Nephron (organoid): ENCODE measurements at regions not wholly inside any gene's neighbourhood (a gene's known extent, or its start where the extent isn't known, plus 50 kb on each side); places are given as distances from the start of the nearest gene placed in this dataset.
A peak's percentile ranks its signal among the peaks of the same experiment; 100 is the strongest.

ENCODE experiments used
- H3K27ac Mint-ChIP-seq, 3 experiments: 2 replicates each; pipeline ENCODE4 v1.8.0; 2020; ENCODE audit warnings: mixed read lengths in 3 of 3, mild to moderate bottlenecking in 2 of 3, moderate library complexity in 1 of 3
- H3K27me3 Mint-ChIP-seq: 2 replicates; pipeline ENCODE4 v1.8.0; 2021; ENCODE audit warnings: low read depth, mild to moderate bottlenecking, moderate library complexity, mixed read lengths
- H3K36me3 Mint-ChIP-seq: 2 replicates; pipeline ENCODE4 v1.8.0; 2020; ENCODE audit warnings: low read depth, mixed read lengths
- H3K4me1 Mint-ChIP-seq: 2 replicates; pipeline ENCODE4 v1.8.0; 2020; ENCODE audit warnings: mixed read lengths
- H3K4me3 Mint-ChIP-seq, 3 experiments: 2 replicates each; pipeline ENCODE4 v1.8.0; 2020; ENCODE audit warnings: mild to moderate bottlenecking in 3 of 3, mixed read lengths in 3 of 3, moderate library complexity in 2 of 3
- H3K9me3 Mint-ChIP-seq: 2 replicates; pipeline ENCODE4 v1.8.0; 2020; ENCODE audit warnings: mixed read lengths
- TF ChIP-seq, protein P1 (sequence below), 3 experiments: fragments of 200-600 bp; sonication (generic); IDR thresholded peaks; one replicate each; pipeline ENCODE4 v1.5.0; 2021; ENCODE audit warnings: antibody characterized with exemption in 3 of 3; ENCODE audit not compliant: unreplicated experiment in 3 of 3

DNA sequence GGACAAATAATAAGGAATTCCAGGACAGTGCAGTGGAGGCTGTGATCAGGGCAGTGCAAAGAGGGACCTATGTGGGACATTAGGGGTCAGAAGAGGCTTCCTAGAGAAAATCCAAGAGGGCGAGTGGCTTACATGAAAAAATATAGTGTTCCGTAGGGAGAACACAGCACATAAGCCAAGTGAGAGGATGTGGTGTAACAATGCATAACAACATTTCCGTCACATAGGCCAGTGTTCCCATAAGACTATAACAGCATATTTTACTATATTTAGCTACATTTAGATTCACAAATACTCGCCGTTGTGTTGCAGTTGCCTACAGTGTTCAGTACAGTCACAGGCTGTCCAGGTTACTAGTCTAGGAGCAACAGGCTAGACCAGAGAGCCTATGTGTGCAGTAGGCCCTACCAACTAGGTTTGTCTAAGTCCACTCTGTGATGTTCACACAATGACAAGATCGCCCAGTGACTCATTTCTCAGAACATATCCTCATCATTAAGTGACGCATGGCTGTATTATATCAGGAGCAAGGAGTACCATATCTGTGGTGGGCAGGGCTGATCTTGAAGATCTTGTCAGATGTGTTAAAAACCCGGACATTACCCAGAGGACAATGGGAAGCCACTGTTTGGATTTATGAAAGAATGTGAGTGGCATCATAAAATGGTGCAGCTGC is 74.0 kb upstream of the TBL1X start:
- H3K4me1 Mint-ChIP-seq, result no peaks in the 10 kb centered on the region
- TF ChIP-seq, protein P1, sequence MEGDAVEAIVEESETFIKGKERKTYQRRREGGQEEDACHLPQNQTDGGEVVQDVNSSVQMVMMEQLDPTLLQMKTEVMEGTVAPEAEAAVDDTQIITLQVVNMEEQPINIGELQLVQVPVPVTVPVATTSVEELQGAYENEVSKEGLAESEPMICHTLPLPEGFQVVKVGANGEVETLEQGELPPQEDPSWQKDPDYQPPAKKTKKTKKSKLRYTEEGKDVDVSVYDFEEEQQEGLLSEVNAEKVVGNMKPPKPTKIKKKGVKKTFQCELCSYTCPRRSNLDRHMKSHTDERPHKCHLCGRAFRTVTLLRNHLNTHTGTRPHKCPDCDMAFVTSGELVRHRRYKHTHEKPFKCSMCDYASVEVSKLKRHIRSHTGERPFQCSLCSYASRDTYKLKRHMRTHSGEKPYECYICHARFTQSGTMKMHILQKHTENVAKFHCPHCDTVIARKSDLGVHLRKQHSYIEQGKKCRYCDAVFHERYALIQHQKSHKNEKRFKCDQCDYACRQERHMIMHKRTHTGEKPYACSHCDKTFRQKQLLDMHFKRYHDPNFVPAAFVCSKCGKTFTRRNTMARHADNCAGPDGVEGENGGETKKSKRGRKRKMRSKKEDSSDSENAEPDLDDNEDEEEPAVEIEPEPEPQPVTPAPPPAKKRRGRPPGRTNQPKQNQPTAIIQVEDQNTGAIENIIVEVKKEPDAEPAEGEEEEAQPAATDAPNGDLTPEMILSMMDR (IDR thresholded peaks at IDR 0.05; ENCODE audit: unreplicated experiment in 3 of 3), result no peak
- H3K36me3 Mint-ChIP-seq, result no peaks in the 10 kb centered on the region
- H3K9me3 Mint-ChIP-seq, result peaks cover 8% of the 10 kb centered on the region
- peaks cover 5% of the 10 kb centered on the region for H3K27me3 Mint-ChIP-seq
- no peak overlapping the region for H3K27ac Mint-ChIP-seq
- no peak overlapping the region for H3K4me3 Mint-ChIP-seq

DNA sequence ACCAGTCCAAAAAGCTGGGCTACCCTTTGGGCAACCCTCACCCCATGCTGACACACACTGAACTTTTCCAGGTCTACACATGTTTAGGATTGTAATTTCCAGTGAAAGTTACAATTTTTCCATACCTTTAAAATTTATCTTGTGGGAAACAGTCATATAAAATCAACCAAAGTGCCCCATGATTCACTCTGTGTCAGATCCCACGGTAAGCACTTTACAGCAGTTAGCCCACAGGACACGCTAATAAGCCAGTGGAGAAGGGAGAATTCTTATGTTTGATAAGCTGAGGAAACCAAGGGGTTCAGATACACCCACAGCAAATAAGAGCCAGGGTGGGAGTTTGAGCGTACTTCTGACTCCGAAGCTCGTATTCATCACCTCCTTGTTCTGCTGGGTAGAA is 72.4 kb upstream of the TBL1X start:
- no peak overlapping the region for H3K4me3 Mint-ChIP-seq

DNA sequence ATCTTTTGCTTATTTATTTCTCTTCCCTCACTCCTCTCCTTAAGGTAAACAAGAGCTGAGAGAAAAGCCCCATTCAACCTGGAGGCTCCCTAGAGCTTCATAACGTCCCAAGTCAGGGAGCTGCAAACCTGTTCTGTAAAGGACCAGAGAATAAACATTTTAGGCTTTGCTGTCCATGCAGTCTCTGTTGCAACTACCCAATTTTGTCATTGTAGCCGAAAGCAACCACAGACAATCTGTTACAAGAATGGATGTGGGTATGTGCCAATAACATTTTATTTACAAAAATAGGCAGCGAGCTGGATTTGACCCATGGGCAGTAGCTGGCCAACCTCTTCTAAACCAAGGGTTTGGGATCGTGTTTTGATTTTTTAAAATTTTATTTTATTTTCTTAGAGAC is 71.3 kb upstream of the TBL1X start:
- H3K36me3 Mint-ChIP-seq, result no peaks in the 10 kb centered on the region
- peaks cover 6% of the 10 kb centered on the region for H3K4me1 Mint-ChIP-seq

More for the DNA sequence above, 72.4 kb upstream of the TBL1X start:
- Mint-ChIP-seq H3K27me3 (peaks cover 5% of the 10 kb centered on the region), H3K9me3 (peaks cover 6% of the 10 kb centered on the region), H3K27ac (no peak overlapping the region), H3K4me1 (peaks cover 6% of the 10 kb centered on the region), H3K36me3 (no peaks in the 10 kb centered on the region)
- TF ChIP-seq, protein P1 (IDR thresholded peaks at IDR 0.05; ENCODE audit: unreplicated experiment in 3 of 3), result no peak

DNA sequence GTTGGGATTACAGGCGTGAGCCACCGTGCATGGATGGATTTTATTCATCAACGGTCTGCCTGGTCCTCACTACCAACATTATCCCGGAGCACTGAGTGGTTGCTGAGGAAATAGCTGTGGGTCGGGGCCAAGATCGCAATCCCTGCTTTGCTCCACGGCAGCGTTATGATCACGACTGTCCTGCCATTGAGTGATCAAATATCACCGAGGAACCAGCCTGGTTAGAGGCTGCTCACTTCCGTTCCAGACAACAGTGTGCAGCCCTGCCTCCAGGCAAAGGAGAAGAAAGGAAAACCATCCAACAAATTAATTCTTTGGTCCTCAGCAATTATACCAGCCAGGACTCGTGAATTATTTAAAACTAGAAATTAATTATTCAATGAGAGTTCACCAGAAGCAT is 70.6 kb upstream of the TBL1X start:
- Mint-ChIP-seq H3K27me3 (peaks cover 5% of the 10 kb centered on the region), H3K4me1 (peaks cover 6% of the 10 kb centered on the region), H3K4me3 (no peak overlapping the region), H3K9me3 (peaks cover 2% of the 10 kb centered on the region), H3K27ac (no peak overlapping the region), H3K36me3 (no peaks in the 10 kb centered on the region)
- TF ChIP-seq, protein P1 (IDR thresholded peaks at IDR 0.05; ENCODE audit: unreplicated experiment in 3 of 3), result no peak

More for the DNA sequence above, 71.3 kb upstream of the TBL1X start:
- peaks cover 5% of the 10 kb centered on the region for H3K27me3 Mint-ChIP-seq
- TF ChIP-seq, protein P1 (IDR thresholded peaks at IDR 0.05; ENCODE audit: unreplicated experiment in 3 of 3), result no peak
- peaks cover 2% of the 10 kb centered on the region for H3K9me3 Mint-ChIP-seq
- no peak overlapping the region for H3K4me3 Mint-ChIP-seq
- no peak overlapping the region for H3K27ac Mint-ChIP-seq

DNA sequence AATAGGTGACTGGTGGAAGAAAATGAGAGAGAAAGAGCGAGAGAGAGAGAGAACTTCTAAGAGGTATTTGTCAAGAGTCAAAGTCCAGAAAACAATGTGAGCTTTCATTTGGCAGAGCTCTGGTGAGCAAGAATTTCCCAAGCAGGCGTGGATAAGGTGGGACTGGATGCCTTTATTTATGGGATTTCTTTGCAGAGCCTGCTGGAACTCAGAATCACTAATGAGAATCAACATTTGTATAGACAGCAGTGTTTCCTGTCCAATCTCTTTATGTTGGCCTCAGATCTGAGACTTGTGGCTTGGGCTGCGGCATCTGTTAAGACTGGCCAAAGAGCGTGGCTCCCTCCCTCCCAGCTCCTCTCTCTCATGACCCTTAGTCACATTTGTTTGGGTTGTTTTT is 67.9 kb upstream of the TBL1X start:
- Mint-ChIP-seq H3K27ac (peak overlapping the region; percentile 37 to 61 (median 48)), H3K4me1 (peaks cover 6% of the 10 kb centered on the region), H3K36me3 (no peaks in the 10 kb centered on the region), H3K4me3 (no peak overlapping the region), H3K9me3 (no peaks in the 10 kb centered on the region), H3K27me3 (peaks cover 5% of the 10 kb centered on the region)
- TF ChIP-seq, protein P1 (IDR thresholded peaks at IDR 0.05; ENCODE audit: unreplicated experiment in 3 of 3), result no peak

DNA sequence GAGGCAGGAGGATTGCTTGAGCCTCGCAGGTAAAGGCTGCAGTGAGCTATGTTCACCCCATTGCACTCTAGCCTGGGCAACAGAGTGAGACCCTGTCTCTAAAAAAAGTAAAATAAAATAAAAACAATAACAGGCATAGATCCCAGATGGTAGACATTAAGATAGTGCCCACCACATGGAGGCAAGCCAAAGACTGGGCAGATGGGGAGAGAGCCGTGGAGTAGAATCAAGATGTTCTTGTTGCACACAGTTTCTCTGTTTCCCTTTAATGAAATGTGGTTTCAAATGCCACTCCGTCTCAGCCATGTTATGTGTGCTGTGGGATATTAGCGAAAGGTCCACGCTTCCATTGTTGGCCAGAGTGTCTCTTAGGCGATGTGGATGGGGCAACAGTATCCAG is 63.8 kb upstream of the TBL1X start:
- Mint-ChIP-seq H3K27me3 (no peaks in the 10 kb centered on the region), H3K9me3 (peaks cover 11% of the 10 kb centered on the region), H3K36me3 (no peaks in the 10 kb centered on the region), H3K27ac (no peak overlapping the region), H3K4me3 (no peak overlapping the region), H3K4me1 (peaks cover 6% of the 10 kb centered on the region)
- TF ChIP-seq, protein P1 (IDR thresholded peaks at IDR 0.05; ENCODE audit: unreplicated experiment in 3 of 3), result no peak
